CD4-positive, alpha-beta memory T cell (primary cell): ENCODE measurements at regions not wholly inside any gene's neighbourhood (a gene's known extent, or its start where the extent isn't known, plus 50 kb on each side); places are given as distances from the start of the nearest gene placed in this dataset.
"Not testable (repeated sequence)": the region's sequence is repeated elsewhere in the genome, so short reads cannot be mapped to it uniquely, and the experiment has no call there.

Experiments used
- CTCF ChIA-PET: fragments of 350-600 bp; sonication (Branson Sonifier 250); formaldehyde crosslinking; loops from one replicate; lab custom pipeline; 2021; ENCODE audit warnings: inconsistent platforms; ENCODE audit not compliant: partially characterized antibody; lab: Charles Lee
- POLR2A ChIA-PET: fragments of 350-600 bp; sonication (Branson Sonifier 250); formaldehyde crosslinking; loops from one replicate; lab custom pipeline; 2021; ENCODE audit not compliant: partially characterized antibody; lab: Charles Lee
- DNase-seq, 5 donors: peaks; one replicate each; pipeline versions ENCODE4 v3.0.0 to v3.0.0-alpha.2; 2020 to 2022; ENCODE audit warnings: mixed read lengths in 1 of 5
- H3K27ac ChIP-seq: one replicate; pipeline ENCODE4 v1.7.0; 2013; ENCODE audit warnings: low read depth, low read length
- H3K27me3 ChIP-seq: 2 replicates; pipeline ENCODE4 v1.7.0; 2013; ENCODE audit warnings: mild to moderate bottlenecking, low read length, moderate library complexity; ENCODE audit not compliant: insufficient read depth
- H3K36me3 ChIP-seq: 2 replicates; pipeline ENCODE4 v1.7.0; 2013; ENCODE audit warnings: mild to moderate bottlenecking, low read length, moderate library complexity; ENCODE audit not compliant: insufficient read depth
- H3K4me1 ChIP-seq: 2 replicates; pipeline ENCODE4 v1.7.0; 2013; ENCODE audit warnings: mild to moderate bottlenecking, low read length, moderate library complexity; ENCODE audit not compliant: insufficient read depth
- H3K4me3 ChIP-seq, 2 donors: one replicate each; pipeline ENCODE4 v1.7.0; 2013; ENCODE audit warnings: low read length in 2 of 2, mild to moderate bottlenecking in 1 of 2
- H3K9me3 ChIP-seq, 2 donors: one replicate each; pipeline ENCODE4 v1.7.0; 2013; ENCODE audit warnings: low read length in 2 of 2, control low read depth in 1 of 2; ENCODE audit not compliant: control insufficient read depth in 1 of 2
- H3K27ac Mint-ChIP-seq, 7 donors: one replicate each; pipeline ENCODE4 v1.8.0; 2020 to 2021; ENCODE audit warnings: mixed read lengths in 7 of 7, mild to moderate bottlenecking in 6 of 7, inconsistent platforms in 3 of 7, moderate library complexity in 3 of 7
- H3K27me3 Mint-ChIP-seq, 2 donors: one replicate each; pipeline ENCODE4 v1.8.0; 2020 to 2021; ENCODE audit warnings: mixed read lengths in 2 of 2
- H3K36me3 Mint-ChIP-seq, 2 donors: one replicate each; pipeline ENCODE4 v1.8.0; 2020 to 2021; ENCODE audit warnings: mixed read lengths in 2 of 2, inconsistent platforms in 1 of 2, mild to moderate bottlenecking in 1 of 2
- H3K4me1 Mint-ChIP-seq, 4 donors: one replicate each; pipeline ENCODE4 v1.8.0; 2020 to 2021; ENCODE audit warnings: mixed read lengths in 4 of 4, mild to moderate bottlenecking in 1 of 4
- H3K4me3 Mint-ChIP-seq, 8 donors: one replicate each; pipeline ENCODE4 v1.8.0; 2020 to 2021; ENCODE audit warnings: mixed read lengths in 8 of 8, mild to moderate bottlenecking in 7 of 8, moderate library complexity in 6 of 8, inconsistent platforms in 3 of 8
- H3K9me3 Mint-ChIP-seq, 8 donors: one replicate each; pipeline ENCODE4 v1.8.0; 2020 to 2021; ENCODE audit warnings: mixed read lengths in 8 of 8, mild to moderate bottlenecking in 5 of 8, inconsistent platforms in 3 of 8, moderate library complexity in 1 of 8
- intact Hi-C: fragments of 100-400 bp; cut with micrococcal nuclease; formaldehyde crosslinking; loops from one replicate; pipeline ENCODE4 v1.15.1; 2023

GRCh38 chr11:46210856-46211255 is 66.6 kb upstream of the CREB3L1 start:
- H3K4me3 ChIP-seq, result no peak overlapping the region
- H3K4me1 Mint-ChIP-seq, result peaks cover 11 to 15% (median 12%) of the 10 kb centered on the region in 4 donors
- POLR2A ChIA-PET, result interaction anchor here (0.5 kb wide), 1 partner anchor 162 kb away, joined by 4 read pairs; no protein-coding TSS in a partner anchor

DNA sequence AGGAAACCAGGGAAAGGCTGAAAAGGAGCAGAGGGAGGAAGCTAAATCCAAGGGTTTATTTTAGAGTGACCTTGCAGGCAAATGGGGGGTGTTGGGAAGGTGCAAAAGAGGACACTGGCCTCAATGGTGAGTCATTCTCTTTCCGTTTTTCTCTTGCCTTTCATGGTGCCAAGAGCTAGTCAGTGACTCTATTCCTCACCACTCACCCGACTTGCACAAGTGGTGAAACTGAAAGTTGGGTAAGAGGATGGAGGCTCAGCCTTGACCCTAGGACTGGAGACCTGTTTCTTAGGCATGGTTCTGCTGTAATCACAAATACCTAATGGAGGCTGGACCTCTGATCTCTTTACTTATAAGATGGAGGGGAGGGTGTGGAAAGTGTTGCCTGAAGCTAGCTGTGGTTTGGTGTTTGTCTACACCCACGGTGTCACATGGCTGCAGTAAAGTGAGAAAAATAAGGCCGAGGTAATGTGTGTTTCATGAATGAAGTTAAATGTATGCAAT is 67.3 kb upstream of the CREB3L1 start:
- no peaks in the 10 kb centered on the region for H3K36me3 ChIP-seq
- POLR2A ChIA-PET, result no interaction called here
- Mint-ChIP-seq H3K36me3 (no peaks in the 10 kb centered on the region), H3K4me1 (peaks cover 11 to 15% (median 12%) of the 10 kb centered on the region in 4 donors), H3K27ac (peak overlapping the region in 1 of 7 donors; percentile 42), H3K9me3 (no peaks in the 10 kb centered on the region), H3K27me3 (peaks cover 10 to 14% of the 10 kb centered on the region in 2 donors), H3K4me3 (peak overlapping the region in 3 of 8 donors; percentile 2 to 54 (median 14))
- H3K27me3 ChIP-seq, result no peaks in the 10 kb centered on the region
- no peak overlapping the region for H3K4me3 ChIP-seq
- H3K27ac ChIP-seq, result no peak overlapping the region
- CTCF ChIA-PET, result interaction anchor here (1.3 kb wide), 1 partner anchor 29 kb away, joined by 3 read pairs; no protein-coding TSS in a partner anchor
- no peak for DNase-seq
- H3K4me1 ChIP-seq, result peaks cover 8% of the 10 kb centered on the region
- intact Hi-C loops, result no loop called here
- H3K9me3 ChIP-seq, result no peaks in the 10 kb centered on the region

More at GRCh38 chr11:46210856-46211255, 66.6 kb upstream of the CREB3L1 start:
- Mint-ChIP-seq H3K27ac (no peak overlapping the region), H3K9me3 (no peaks in the 10 kb centered on the region), H3K4me3 (no peak overlapping the region), H3K27me3 (peaks cover 9 to 12% of the 10 kb centered on the region in 2 donors), H3K36me3 (no peaks in the 10 kb centered on the region)
- no peak for DNase-seq
- intact Hi-C loops, result no loop called here
- peaks cover 8% of the 10 kb centered on the region for H3K4me1 ChIP-seq
- H3K36me3 ChIP-seq, result no peaks in the 10 kb centered on the region
- H3K27me3 ChIP-seq, result no peaks in the 10 kb centered on the region
- no peaks in the 10 kb centered on the region for H3K9me3 ChIP-seq
- H3K27ac ChIP-seq, result no peak overlapping the region
- CTCF ChIA-PET, result no interaction called here

- H3K36me3 ChIP-seq, POLR2A ChIA-PET, H3K9me3 Mint-ChIP-seq, DNase-seq, H3K36me3 Mint-ChIP-seq, H3K27ac ChIP-seq, H3K4me3 ChIP-seq, H3K27me3 ChIP-seq, intact Hi-C loops, H3K4me1 ChIP-seq, H3K9me3 ChIP-seq: not testable (repeated sequence)
- H3K27me3 Mint-ChIP-seq, result peaks cover 12 to 17% of the 10 kb centered on the region in 2 donors
- H3K27ac Mint-ChIP-seq, result peak overlapping the region in 2 of 7 donors; percentile 58 to 70
- CTCF ChIA-PET, result interaction anchor here (1.3 kb wide), 1 partner anchor 29 kb away, joined by 3 read pairs; no protein-coding TSS in a partner anchor
- H3K4me1 Mint-ChIP-seq, result peaks cover 11 to 15% (median 12%) of the 10 kb centered on the region in 4 donors
- peak overlapping the region in 3 of 8 donors; percentile 1 to 26 (median 9) for H3K4me3 Mint-ChIP-seq
These were observed 67.8 kb upstream of the CREB3L1 start for GRCh38 chr11:46209624-46210023.

- no peak overlapping the region for H3K27ac ChIP-seq
- H3K4me1 ChIP-seq, result peaks cover 8% of the 10 kb centered on the region
- H3K27me3 ChIP-seq, result no peaks in the 10 kb centered on the region
- H3K9me3 ChIP-seq, result no peaks in the 10 kb centered on the region
- H3K4me3 ChIP-seq, result no peak overlapping the region
- no peak for DNase-seq
- intact Hi-C loops, result no loop called here
- ChIA-PET POLR2A (no interaction called here), CTCF (no interaction called here)
- H3K4me3 Mint-ChIP-seq, result peak overlapping the region in 1 of 8 donors; percentile 25
- no peak overlapping the region for H3K27ac Mint-ChIP-seq
- peaks cover 11 to 15% (median 12%) of the 10 kb centered on the region in 4 donors for H3K4me1 Mint-ChIP-seq
- no peaks in the 10 kb centered on the region for H3K36me3 ChIP-seq
- H3K27me3 Mint-ChIP-seq, result peaks cover 13 to 19% of the 10 kb centered on the region in 2 donors
- H3K36me3 Mint-ChIP-seq, result no peaks in the 10 kb centered on the region
- no peaks in the 10 kb centered on the region for H3K9me3 Mint-ChIP-seq
These were observed 68.7 kb upstream of the CREB3L1 start for GRCh38 chr11:46208803-46209202.

GRCh38 chr11:46207270-46207669 is 70.2 kb upstream of the CREB3L1 start:
- H3K4me1 ChIP-seq, result peaks cover 8% of the 10 kb centered on the region
- POLR2A ChIA-PET, result no interaction called here
- no peaks in the 10 kb centered on the region for H3K9me3 Mint-ChIP-seq
- DNase-seq, result no peak
- no peaks in the 10 kb centered on the region for H3K36me3 ChIP-seq
- peaks cover 11 to 15% (median 12%) of the 10 kb centered on the region in 4 donors for H3K4me1 Mint-ChIP-seq
- intact Hi-C loops, result no loop called here
- H3K27me3 Mint-ChIP-seq, result peaks cover 15 to 27% of the 10 kb centered on the region in 2 donors
- CTCF ChIA-PET, result no interaction called here
- H3K36me3 Mint-ChIP-seq, result no peaks in the 10 kb centered on the region
- H3K27me3 ChIP-seq, result no peaks in the 10 kb centered on the region
- no peaks in the 10 kb centered on the region for H3K9me3 ChIP-seq
- no peak overlapping the region for H3K4me3 Mint-ChIP-seq
- H3K27ac Mint-ChIP-seq, result no peak overlapping the region
- H3K4me3 ChIP-seq, result no peak overlapping the region
- H3K27ac ChIP-seq, result no peak overlapping the region

GRCh38 chr11:46204415-46204814 is 73.0 kb upstream of the CREB3L1 start:
- DNase-seq, H3K9me3 ChIP-seq, H3K4me1 Mint-ChIP-seq, H3K4me3 Mint-ChIP-seq, H3K27ac ChIP-seq, H3K36me3 Mint-ChIP-seq, H3K4me3 ChIP-seq, H3K9me3 Mint-ChIP-seq, H3K36me3 ChIP-seq, H3K27me3 ChIP-seq, H3K4me1 ChIP-seq, intact Hi-C loops, CTCF ChIA-PET, POLR2A ChIA-PET, H3K27ac Mint-ChIP-seq: not testable (repeated sequence)
- H3K27me3 Mint-ChIP-seq, result peaks cover 19 to 24% of the 10 kb centered on the region in 2 donors

DNA sequence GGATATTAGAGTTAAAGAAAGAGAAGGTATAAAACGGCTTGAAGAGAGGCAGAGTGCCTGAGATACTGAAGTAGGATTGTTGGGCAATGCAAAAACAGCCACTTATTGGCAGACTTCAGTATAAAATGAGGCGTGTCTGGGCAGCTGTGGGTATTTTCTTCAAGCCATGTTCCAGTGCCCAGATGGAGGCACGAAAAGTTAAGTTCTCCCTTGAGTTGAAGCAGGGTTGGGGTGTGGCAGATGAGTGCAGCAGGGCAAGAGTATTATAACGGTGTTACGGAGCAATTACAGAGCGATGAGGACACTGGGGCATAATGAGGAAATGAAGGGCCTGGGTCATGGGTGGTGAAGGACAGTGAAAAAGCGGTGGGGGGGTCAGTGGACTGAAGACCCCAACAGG is 73.7 kb upstream of the CREB3L1 start:
- Mint-ChIP-seq H3K9me3 (no peaks in the 10 kb centered on the region), H3K27ac (no peak overlapping the region), H3K27me3 (peaks cover 16 to 24% of the 10 kb centered on the region in 2 donors), H3K36me3 (no peaks in the 10 kb centered on the region), H3K4me1 (no peaks in the 10 kb centered on the region), H3K4me3 (no peak overlapping the region)
- Histone ChIP-seq H3K4me1 (no peaks in the 10 kb centered on the region), H3K9me3 (no peaks in the 10 kb centered on the region), H3K36me3 (no peaks in the 10 kb centered on the region), H3K4me3 (no peak overlapping the region), H3K27me3 (no peaks in the 10 kb centered on the region), H3K27ac (no peak overlapping the region)
- no peak for DNase-seq
- POLR2A ChIA-PET, result no interaction called here
- CTCF ChIA-PET, result no interaction called here
- intact Hi-C loops, result no loop called here
